ENCODE measurements at regions not wholly inside any gene's neighbourhood (a gene's known extent, or its start where the extent isn't known, plus 50 kb on each side); places are given as distances from the start of the nearest gene placed in this dataset.

- no peak for DNase-seq (ENCODE audit: low spot score)
Measured at GRCh38 chr18:37741032-37741623, 175.5 kb upstream of the CELF4 start.

GRCh38 chr18:37734406-37734805 lies 168.8 kb upstream of the CELF4 start:
- no peak for DNase-seq (ENCODE audit: low spot score)

GRCh38 chr18:37729716-37730115 lies 164.1 kb upstream of the CELF4 start:
- DNase-seq (ENCODE audit: low spot score): no peak

- DNase-seq (ENCODE audit: low spot score): no peak
Measured at GRCh38 chr18:37724206-37724605, 158.6 kb upstream of the CELF4 start.

GRCh38 chr18:37721544-37722522 lies 156.2 kb upstream of the CELF4 start:
- DNase-seq (ENCODE audit: low spot score): no peak

GRCh38 chr18:37720663-37721062 lies 155.1 kb upstream of the CELF4 start:
- no peak for DNase-seq (ENCODE audit: low spot score)

GRCh38 chr18:37717656-37718055 lies 152.1 kb upstream of the CELF4 start:
- DNase-seq (ENCODE audit: low spot score): no peak

GRCh38 chr18:37717098-37717497 lies 151.5 kb upstream of the CELF4 start:
- no peak for DNase-seq (ENCODE audit: low spot score)

GRCh38 chr18:37716106-37716735 lies 150.6 kb upstream of the CELF4 start:
- no peak for DNase-seq (ENCODE audit: low spot score)

- no peak for DNase-seq (ENCODE audit: low spot score)
Measured at GRCh38 chr18:37714691-37715090, 149.1 kb upstream of the CELF4 start.

GRCh38 chr18:37712776-37713175 lies 147.2 kb upstream of the CELF4 start:
- no peak for DNase-seq (ENCODE audit: low spot score)

GRCh38 chr18:37711766-37712505 lies 146.3 kb upstream of the CELF4 start:
- no peak for DNase-seq (ENCODE audit: low spot score)

GRCh38 chr18:37710726-37711125 lies 145.1 kb upstream of the CELF4 start:
- no peak for DNase-seq (ENCODE audit: low spot score)

GRCh38 chr18:37709740-37710139 lies 144.1 kb upstream of the CELF4 start:
- no peak for DNase-seq (ENCODE audit: low spot score)

GRCh38 chr18:37705016-37705415 lies 139.4 kb upstream of the CELF4 start:
- no peak for DNase-seq (ENCODE audit: low spot score)

- DNase-seq (ENCODE audit: low spot score): no peak
Measured at GRCh38 chr18:37702841-37703240, 137.2 kb upstream of the CELF4 start.

GRCh38 chr18:37701967-37702366 lies 136.4 kb upstream of the CELF4 start:
- DNase-seq (ENCODE audit: low spot score): no peak

GRCh38 chr18:37698508-37699040 lies 133.0 kb upstream of the CELF4 start:
- DNase-seq (ENCODE audit: low spot score): no peak

GRCh38 chr18:37694516-37694915 lies 128.9 kb upstream of the CELF4 start:
- DNase-seq (ENCODE audit: low spot score): no peak

GRCh38 chr18:37691162-37691561 lies 125.6 kb upstream of the CELF4 start:
- no peak for DNase-seq (ENCODE audit: low spot score)

- no peak for DNase-seq (ENCODE audit: low spot score)
Measured at GRCh38 chr18:37689841-37690240, 124.2 kb upstream of the CELF4 start.
